Endothelial cell of umbilical vein (primary cell): ENCODE measurements at regions not wholly inside any gene's neighbourhood (a gene's known extent, or its start where the extent isn't known, plus 50 kb on each side); places are given as distances from the start of the nearest gene placed in this dataset.

Experiments
- BruUV-seq: library from RNA; stranded (reverse); fragments of 400-500 nt; replicated peaks from 2 replicates; lab custom pipeline; 2021; lab: Mats Ljungman, UMichigan
- CTCF ChIA-PET: fragments of 300-600, 350-600 bp; sonication (Branson Sonifier 250); formaldehyde crosslinking; loops from one replicate; lab custom pipeline; 2021; ENCODE audit warnings: antibody characterized with exemption, inconsistent platforms; lab: Charles Lee
- POLR2A ChIA-PET: fragments of 300-600, 350-600 bp; sonication (Branson Sonifier 250); formaldehyde crosslinking; loops from one replicate; lab custom pipeline; 2021; ENCODE audit warnings: antibody characterized with exemption, inconsistent platforms; lab: Charles Lee
- DNase-seq: peaks from one replicate; pipeline ENCODE4 v3.0.0-alpha.2; 2011; ENCODE audit warnings: low read depth, low spot score
- FAIRE-seq: peaks from 2 replicates; lab custom pipeline; 2011; peaks lifted over from hg19 to GRCh38; lab: Jason Lieb, UNC
- H2AFZ ChIP-seq: 2 replicates; pipeline ENCODE4 v1.6.0; 2012; ENCODE audit warnings: low read depth, low read length, control low read depth, inconsistent platforms
- H3K27ac ChIP-seq: 2 replicates; pipeline ENCODE4 v1.5.1; 2011; ENCODE audit warnings: low read depth, mild to moderate bottlenecking, control low read depth, low read length, moderate library complexity; ENCODE audit not compliant: insufficient read depth
- H3K27me3 ChIP-seq, 2 experiments: 2 replicates each; pipeline versions ENCODE4 v1.6.0 to v1.6.1; 2011; ENCODE audit warnings: low read length in 2 of 2, mixed read lengths in 1 of 2; ENCODE audit not compliant: control insufficient read depth in 2 of 2, insufficient read depth in 2 of 2
- H3K36me3 ChIP-seq, 2 experiments: 2 replicates in 1 of 2; 3 replicates in 1 of 2; pipeline ENCODE4 v1.5.1; 2011; ENCODE audit warnings: low read length in 2 of 2, mild to moderate bottlenecking in 1 of 2, moderate library complexity in 1 of 2; ENCODE audit not compliant: control insufficient read depth in 2 of 2, insufficient read depth in 2 of 2; ENCODE audit errors: extremely low read depth in 1 of 2
- H3K4me1 ChIP-seq: 3 replicates; pipeline ENCODE4 v1.5.1; 2011; ENCODE audit warnings: mild to moderate bottlenecking, low read length; ENCODE audit not compliant: control insufficient read depth, insufficient read depth; ENCODE audit errors: extremely low read depth
- H3K4me2 ChIP-seq: 2 replicates; pipeline ENCODE4 v1.6.1; 2011; ENCODE audit warnings: low read length, control low read depth, mixed read lengths; ENCODE audit not compliant: insufficient read depth
- H3K4me3 ChIP-seq, 3 experiments: fragments of 200-600 bp in 1 of 3; sonication (generic), shearing (Covaris generic) in 1 of 3; replicated peaks in 1 of 3; 2 replicates each; pipeline ENCODE4 v1.5.1; 2011 to 2016; ENCODE audit warnings: control low read depth in 3 of 3, low read length in 3 of 3, mild to moderate bottlenecking in 2 of 3, inconsistent platforms in 1 of 3, low read depth in 1 of 3, moderate library complexity in 1 of 3; ENCODE audit not compliant: insufficient read depth in 1 of 3
- H3K79me2 ChIP-seq: 2 replicates; pipeline ENCODE4 v1.6.0; 2012; ENCODE audit warnings: low read length, inconsistent platforms; ENCODE audit not compliant: control insufficient read depth, insufficient read depth
- H3K9ac ChIP-seq: replicated peaks from 2 replicates; pipeline ENCODE3; 2011; ENCODE audit warnings: low read length, control low read depth; ENCODE audit not compliant: insufficient read depth; ENCODE audit errors: extremely low read depth
- H3K9me1 ChIP-seq: replicated peaks from 3 replicates; pipeline ENCODE4 v1.6.0; 2011; ENCODE audit warnings: mild to moderate bottlenecking, low read length; ENCODE audit not compliant: control insufficient read depth, insufficient read depth; ENCODE audit errors: extremely low read depth
- H3K9me3 ChIP-seq: replicated peaks from 2 replicates; pipeline ENCODE4 v1.5.1; 2012; ENCODE audit warnings: low read length, inconsistent platforms; ENCODE audit not compliant: control insufficient read depth, insufficient read depth
- H4K20me1 ChIP-seq: replicated peaks from 2 replicates; pipeline ENCODE3; 2011; ENCODE audit warnings: mild to moderate bottlenecking, low read length; ENCODE audit not compliant: control insufficient read depth, insufficient read depth; ENCODE audit errors: extremely low read depth
- EZH2 ChIP-seq: IDR thresholded peaks from 2 replicates; pipeline ENCODE4 v1.6.1; 2012; ENCODE audit warnings: borderline replicate concordance, low read depth, mild to moderate bottlenecking, moderate library complexity, low read length, inconsistent platforms; ENCODE audit not compliant: severe bottlenecking
- FOS ChIP-seq: IDR thresholded peaks from 2 replicates; pipeline ENCODE4 v1.6.1; 2011; ENCODE audit warnings: mild to moderate bottlenecking, low read length, moderate library complexity, borderline replicate concordance; ENCODE audit not compliant: insufficient read depth
- GATA2 ChIP-seq: IDR thresholded peaks from 2 replicates; pipeline ENCODE4 v1.7.0; 2011; ENCODE audit warnings: low read depth, mild to moderate bottlenecking, moderate library complexity, mixed read lengths, low read length; ENCODE audit not compliant: insufficient read length, insufficient read depth
- JUN ChIP-seq: IDR thresholded peaks from 2 replicates; pipeline ENCODE4 v1.6.1; 2011; ENCODE audit warnings: borderline replicate concordance, low read depth; ENCODE audit not compliant: insufficient read length, insufficient read depth
- MYC ChIP-seq: IDR thresholded peaks from one replicate; pipeline ENCODE4 v1.6.1; 2011; ENCODE audit warnings: mild to moderate bottlenecking, low read depth, low read length
- POLR2AphosphoS5 ChIP-seq: IDR thresholded peaks from 2 replicates; pipeline ENCODE4 v1.6.1; 2012; ENCODE audit warnings: low read depth, mild to moderate bottlenecking, control low read depth, low read length, moderate library complexity; ENCODE audit not compliant: insufficient read depth
- dilution Hi-C: fragments of 300-500 bp; cut with MboI; formaldehyde crosslinking; loops from one replicate; pipeline ENCODE4 v1.15.0; 2019; ENCODE audit warnings: low sequenced_read_pairs; ENCODE audit not compliant: extremely low pct_ligation_motif_present
- intact Hi-C: fragments of 100-400 bp; cut with micrococcal nuclease; formaldehyde crosslinking; loops from one replicate; pipeline ENCODE4 v1.10.0; 2022
- TF ChIP-seq, protein P1 (sequence below), 2 donors: IDR thresholded peaks; 1 replicate in 1 of 2; 2 replicates in 1 of 2; pipeline ENCODE4 v1.5.1; 2011; ENCODE audit warnings: low read length in 2 of 2, mild to moderate bottlenecking in 2 of 2, moderate library complexity in 2 of 2, control low read depth in 1 of 2, inconsistent platforms in 1 of 2, low read depth in 1 of 2; ENCODE audit not compliant: insufficient read depth in 1 of 2; ENCODE audit errors: extremely low read depth in 1 of 2
- TF ChIP-seq, protein P2 (sequence below): IDR thresholded peaks from 2 replicates; pipeline ENCODE4 v1.6.1; 2011; ENCODE audit not compliant: insufficient read depth, insufficient read length

DNA sequence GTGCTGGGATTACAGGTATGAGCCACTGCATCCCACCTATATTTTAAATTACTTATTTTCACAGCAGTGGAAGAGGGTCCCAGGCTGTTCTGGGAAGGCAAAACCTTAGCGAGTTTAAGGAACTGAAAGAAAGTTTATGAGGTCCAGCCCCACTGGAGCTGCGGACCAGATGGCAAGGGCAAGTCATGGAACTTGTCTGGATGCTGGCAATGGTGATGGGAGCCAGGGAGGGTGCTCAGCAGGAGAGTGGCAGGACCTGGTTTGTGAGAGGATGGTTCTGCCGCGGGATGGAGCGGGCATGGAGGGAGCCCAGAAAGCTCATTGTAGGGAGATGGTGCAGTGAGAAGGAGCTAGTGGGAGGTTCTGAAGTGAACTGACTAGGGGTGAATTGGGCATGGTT is 50.6 kb upstream of the SLC45A1 start:
- Histone ChIP-seq H4K20me1 (no peaks in the 10 kb centered on the region), H3K27me3 (no peaks in the 10 kb centered on the region), H3K9me3 (no peaks in the 10 kb centered on the region), H3K4me1 (no peaks in the 10 kb centered on the region), H3K9ac (no peak overlapping the region), H3K9me1 (no peaks in the 10 kb centered on the region), H3K79me2 (no peaks in the 10 kb centered on the region), H3K4me2 (no peak overlapping the region), H3K4me3 (no peak overlapping the region), H3K27ac (no peak overlapping the region), H3K36me3 (no peaks in the 10 kb centered on the region), H2AFZ (no peak overlapping the region)
- no peak for TF ChIP-seq MYC
- TF ChIP-seq, protein P1, sequence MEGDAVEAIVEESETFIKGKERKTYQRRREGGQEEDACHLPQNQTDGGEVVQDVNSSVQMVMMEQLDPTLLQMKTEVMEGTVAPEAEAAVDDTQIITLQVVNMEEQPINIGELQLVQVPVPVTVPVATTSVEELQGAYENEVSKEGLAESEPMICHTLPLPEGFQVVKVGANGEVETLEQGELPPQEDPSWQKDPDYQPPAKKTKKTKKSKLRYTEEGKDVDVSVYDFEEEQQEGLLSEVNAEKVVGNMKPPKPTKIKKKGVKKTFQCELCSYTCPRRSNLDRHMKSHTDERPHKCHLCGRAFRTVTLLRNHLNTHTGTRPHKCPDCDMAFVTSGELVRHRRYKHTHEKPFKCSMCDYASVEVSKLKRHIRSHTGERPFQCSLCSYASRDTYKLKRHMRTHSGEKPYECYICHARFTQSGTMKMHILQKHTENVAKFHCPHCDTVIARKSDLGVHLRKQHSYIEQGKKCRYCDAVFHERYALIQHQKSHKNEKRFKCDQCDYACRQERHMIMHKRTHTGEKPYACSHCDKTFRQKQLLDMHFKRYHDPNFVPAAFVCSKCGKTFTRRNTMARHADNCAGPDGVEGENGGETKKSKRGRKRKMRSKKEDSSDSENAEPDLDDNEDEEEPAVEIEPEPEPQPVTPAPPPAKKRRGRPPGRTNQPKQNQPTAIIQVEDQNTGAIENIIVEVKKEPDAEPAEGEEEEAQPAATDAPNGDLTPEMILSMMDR (IDR thresholded peaks at IDR 0.05; ENCODE audit: extremely low read depth in 1 of 2, insufficient read depth in 1 of 2, low read depth in 1 of 2, low read length in 2 of 2) = no peak
- no peak for TF ChIP-seq POLR2AphosphoS5
- TF ChIP-seq FOS = no peak
- TF ChIP-seq, protein P2, sequence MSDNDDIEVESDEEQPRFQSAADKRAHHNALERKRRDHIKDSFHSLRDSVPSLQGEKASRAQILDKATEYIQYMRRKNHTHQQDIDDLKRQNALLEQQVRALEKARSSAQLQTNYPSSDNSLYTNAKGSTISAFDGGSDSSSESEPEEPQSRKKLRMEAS = no peak
- no peak for TF ChIP-seq EZH2
- TF ChIP-seq JUN = no peak
- TF ChIP-seq GATA2 = no peak
- CTCF ChIA-PET = interaction anchor here (1.4 kb wide), 1 partner anchor 9 kb away, joined by 4 read pairs; no protein-coding TSS in a partner anchor
- intact Hi-C loops = no loop called here
- BruUV-seq = no TSS peak
- dilution Hi-C loops = no loop called here
- no peak for FAIRE-seq
- POLR2A ChIA-PET = no interaction called here
- DNase-seq = no peak
